ENCODE measurements at regions not wholly inside any gene's neighbourhood (a gene's known extent, or its start where the extent isn't known, plus 50 kb on each side); places are given as distances from the start of the nearest gene placed in this dataset.
A peak's percentile ranks its signal among the peaks of the same experiment; 100 is the strongest.

GRCh38 chr16:60279061-60279665 lies 1545.0 kb upstream of the GOT2 start:
- no peak overlapping the region for H3K4me3 ChIP-seq (ENCODE audit: low read depth, low read length)
- DNase-seq (ENCODE audit: low read depth): peak; percentile 13
- TF ChIP-seq, protein P1, sequence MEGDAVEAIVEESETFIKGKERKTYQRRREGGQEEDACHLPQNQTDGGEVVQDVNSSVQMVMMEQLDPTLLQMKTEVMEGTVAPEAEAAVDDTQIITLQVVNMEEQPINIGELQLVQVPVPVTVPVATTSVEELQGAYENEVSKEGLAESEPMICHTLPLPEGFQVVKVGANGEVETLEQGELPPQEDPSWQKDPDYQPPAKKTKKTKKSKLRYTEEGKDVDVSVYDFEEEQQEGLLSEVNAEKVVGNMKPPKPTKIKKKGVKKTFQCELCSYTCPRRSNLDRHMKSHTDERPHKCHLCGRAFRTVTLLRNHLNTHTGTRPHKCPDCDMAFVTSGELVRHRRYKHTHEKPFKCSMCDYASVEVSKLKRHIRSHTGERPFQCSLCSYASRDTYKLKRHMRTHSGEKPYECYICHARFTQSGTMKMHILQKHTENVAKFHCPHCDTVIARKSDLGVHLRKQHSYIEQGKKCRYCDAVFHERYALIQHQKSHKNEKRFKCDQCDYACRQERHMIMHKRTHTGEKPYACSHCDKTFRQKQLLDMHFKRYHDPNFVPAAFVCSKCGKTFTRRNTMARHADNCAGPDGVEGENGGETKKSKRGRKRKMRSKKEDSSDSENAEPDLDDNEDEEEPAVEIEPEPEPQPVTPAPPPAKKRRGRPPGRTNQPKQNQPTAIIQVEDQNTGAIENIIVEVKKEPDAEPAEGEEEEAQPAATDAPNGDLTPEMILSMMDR (IDR thresholded peaks at IDR 0.05; ENCODE audit: low read depth, low read length, missing control alignments): no peak
- in situ Hi-C loops (cut with HindIII; ENCODE audit: low sequenced_read_pairs): no loop called here

- no peak for DNase-seq (ENCODE audit: low read depth)
- H3K4me3 ChIP-seq (ENCODE audit: low read depth, low read length): no peak overlapping the region
- TF ChIP-seq, protein P1 (IDR thresholded peaks at IDR 0.05; ENCODE audit: low read depth, low read length, missing control alignments): no peak
- in situ Hi-C loops (cut with HindIII; ENCODE audit: low sequenced_read_pairs): no loop called here
These were observed 1540.4 kb upstream of the GOT2 start for GRCh38 chr16:60274431-60275019.

DNA sequence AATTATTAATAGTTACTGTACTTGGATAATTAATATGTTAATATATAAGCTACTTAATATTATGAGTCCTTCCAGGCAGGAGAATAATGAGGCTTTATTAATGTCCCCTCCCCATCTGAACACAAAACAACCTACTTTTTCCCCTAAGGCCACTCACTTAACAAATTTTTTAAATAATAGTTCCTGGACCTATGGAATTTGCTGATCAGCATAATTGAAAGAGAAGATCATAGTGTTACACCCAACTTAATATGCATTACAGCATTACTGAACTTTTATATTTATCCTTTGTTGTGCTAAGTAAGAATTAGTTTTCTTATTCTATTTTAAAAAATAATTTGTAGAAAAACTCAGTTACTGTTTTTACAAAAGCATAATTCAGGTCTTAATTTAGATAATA lies 1537.7 kb upstream of the GOT2 start:
- in situ Hi-C loops (cut with HindIII; ENCODE audit: low sequenced_read_pairs): no loop called here
- no peak for DNase-seq (ENCODE audit: low read depth)
- TF ChIP-seq, protein P1 (IDR thresholded peaks at IDR 0.05; ENCODE audit: low read depth, low read length, missing control alignments): no peak
- H3K4me3 ChIP-seq (ENCODE audit: low read depth, low read length): no peak overlapping the region

DNA sequence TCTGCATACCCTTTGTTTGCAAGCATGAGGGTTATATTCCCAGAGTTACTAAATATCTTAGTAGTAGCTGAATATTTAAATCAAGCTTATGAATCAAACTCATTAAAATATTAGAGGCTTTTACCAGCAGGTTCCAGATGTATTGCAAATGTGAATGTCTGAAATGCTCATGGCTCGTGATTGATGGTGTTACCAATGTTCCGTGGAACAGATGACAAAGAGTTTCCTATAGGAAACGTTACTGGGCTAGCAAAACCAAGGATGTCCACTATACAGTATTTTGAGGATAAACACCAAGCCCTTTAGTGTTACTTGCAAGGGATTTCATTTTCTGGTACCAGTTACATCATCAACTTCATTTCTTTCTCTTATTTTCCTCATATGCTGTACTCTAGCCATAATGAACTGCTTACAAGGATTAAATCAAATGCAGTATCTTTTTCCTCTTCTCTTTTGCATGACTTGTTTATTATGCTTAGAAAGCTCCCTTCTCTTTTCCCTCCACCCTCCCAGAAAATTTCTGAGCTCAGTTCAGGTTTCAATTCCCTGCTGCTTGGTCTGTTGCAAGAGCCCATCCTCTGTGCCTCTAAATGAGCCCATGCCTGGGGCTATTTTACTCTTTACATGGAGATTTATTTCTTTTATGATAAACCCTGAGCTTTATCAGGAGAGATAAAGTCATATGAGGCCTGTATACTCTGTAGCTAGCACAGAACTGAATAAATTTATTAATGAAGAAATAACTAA lies 1537.1 kb upstream of the GOT2 start:
- DNase-seq (ENCODE audit: low read depth): no peak
- TF ChIP-seq, protein P1 (IDR thresholded peaks at IDR 0.05; ENCODE audit: low read depth, low read length, missing control alignments): no peak
- in situ Hi-C loops (cut with HindIII; ENCODE audit: low sequenced_read_pairs): no loop called here
- no peak overlapping the region for H3K4me3 ChIP-seq (ENCODE audit: low read depth, low read length)

DNA sequence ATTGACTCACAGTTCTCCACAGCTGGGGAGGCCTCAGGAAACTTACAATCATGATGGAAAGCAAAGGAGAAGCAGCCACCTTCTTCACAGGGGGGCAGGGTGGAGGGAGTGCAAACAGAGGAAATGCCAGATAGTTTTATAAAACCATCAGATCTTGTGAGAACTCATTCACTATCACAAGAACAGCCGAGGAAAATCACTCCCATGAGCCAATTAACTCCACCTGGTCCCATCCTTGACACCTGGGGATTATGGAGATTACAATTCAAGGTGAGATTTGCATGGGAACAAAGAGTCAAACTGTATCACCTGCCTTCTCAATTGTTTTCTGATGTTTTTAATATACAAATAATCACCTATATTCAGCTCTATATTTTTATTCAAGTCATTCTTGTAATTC lies 1527.3 kb upstream of the GOT2 start:
- in situ Hi-C loops (cut with HindIII; ENCODE audit: low sequenced_read_pairs): no loop called here
- TF ChIP-seq, protein P1 (IDR thresholded peaks at IDR 0.05; ENCODE audit: low read depth, low read length, missing control alignments): no peak

DNA sequence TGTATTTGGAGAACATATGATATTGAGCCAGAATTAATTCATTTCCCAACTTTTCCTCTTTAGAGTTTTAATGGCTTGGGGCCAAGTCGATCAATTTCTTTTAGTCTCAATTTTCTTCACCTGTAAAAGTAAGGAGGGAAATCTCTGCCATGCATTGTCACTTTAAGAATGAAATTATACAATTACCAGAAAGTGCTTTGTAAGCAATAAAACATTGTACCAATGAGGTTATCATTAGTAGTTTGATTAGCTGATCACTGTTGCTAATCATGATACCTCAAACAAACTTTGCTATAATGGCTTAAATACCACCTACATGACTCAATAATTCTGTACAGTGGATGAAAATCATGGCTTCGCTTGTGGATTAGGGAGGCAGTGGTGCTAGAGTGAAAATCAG lies 1525.8 kb upstream of the GOT2 start:
- TF ChIP-seq, protein P1 (IDR thresholded peaks at IDR 0.05; ENCODE audit: low read depth, low read length, missing control alignments): no peak
- in situ Hi-C loops (cut with HindIII; ENCODE audit: low sequenced_read_pairs): no loop called here
- DNase-seq (ENCODE audit: low read depth): no peak
- no peak overlapping the region for H3K4me3 ChIP-seq (ENCODE audit: low read depth, low read length)

More for the DNA sequence above, 1527.3 kb upstream of the GOT2 start:
- H3K4me3 ChIP-seq (ENCODE audit: low read depth, low read length): no peak overlapping the region
- no peak for DNase-seq (ENCODE audit: low read depth)
